ENCODE measurements at regions not wholly inside any gene's neighbourhood (a gene's known extent, or its start where the extent isn't known, plus 50 kb on each side); places are given as distances from the start of the nearest gene placed in this dataset.

GRCh38 chr4:144374065-144374464, 233.5 kb upstream of the GYPA start:
- TF ChIP-seq CTCF (IDR thresholded peaks at IDR 0.05) (no peak), POLR2A (IDR thresholded peaks at IDR 0.05) (no peak), POLR2AphosphoS5 (IDR thresholded peaks at IDR 0.05) (no peak)

Data from upper lobe of left lung (tissue), 4 donors.